HK-2 (cell line): ENCODE measurements at regions not wholly inside any gene's neighbourhood (a gene's known extent, or its start where the extent isn't known, plus 50 kb on each side); places are given as distances from the start of the nearest gene placed in this dataset.

Experiments used
- DNase-seq: peaks from one replicate; pipeline ENCODE4 v3.0.0-alpha.2; 2018; ENCODE audit not compliant: unreplicated experiment

DNA sequence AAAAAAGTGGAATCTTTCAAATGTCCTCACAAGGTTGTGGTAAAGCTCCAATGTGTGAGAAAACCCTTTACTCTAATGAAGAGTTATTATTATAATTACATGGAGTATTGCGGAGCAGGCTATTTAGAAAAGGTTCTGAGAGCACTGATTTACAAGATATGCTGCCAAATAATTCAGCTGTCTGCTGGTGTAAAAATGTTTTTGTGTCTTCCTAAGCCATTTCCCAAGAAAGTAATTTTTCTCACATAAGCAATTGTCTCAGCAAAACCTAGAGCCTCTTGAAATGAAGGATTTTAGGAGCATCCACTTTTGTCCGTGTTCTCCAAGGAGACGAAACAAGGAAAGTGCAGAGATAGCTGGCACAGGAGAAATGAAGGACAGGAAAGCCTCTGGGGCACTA is 229.6 kb upstream of the STARD13 start:
- DNase-seq = no peak

GRCh38 chr13:33518452-33518851 is 232.9 kb upstream of the STARD13 start:
- DNase-seq = no peak

GRCh38 chr13:33519561-33520467 is 234.3 kb upstream of the STARD13 start:
- no peak for DNase-seq

DNA sequence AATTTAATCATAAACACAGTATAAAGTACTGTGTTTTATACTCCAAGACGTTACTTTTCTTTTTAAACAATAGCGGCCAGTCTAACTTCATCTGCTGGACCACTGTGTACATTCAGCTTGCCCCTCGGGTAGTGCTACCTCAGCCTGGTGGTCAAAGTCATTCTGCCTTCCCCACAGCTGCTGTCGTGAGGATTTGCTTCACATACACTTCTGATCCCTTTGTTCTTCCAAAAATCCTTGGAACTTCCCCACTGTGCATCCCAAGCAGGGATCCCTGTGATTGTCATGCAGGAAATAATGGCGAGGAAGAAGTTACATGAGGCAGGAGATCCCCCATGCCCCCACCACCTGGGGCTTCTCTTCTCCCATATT is 234.9 kb upstream of the STARD13 start:
- no peak for DNase-seq

DNA sequence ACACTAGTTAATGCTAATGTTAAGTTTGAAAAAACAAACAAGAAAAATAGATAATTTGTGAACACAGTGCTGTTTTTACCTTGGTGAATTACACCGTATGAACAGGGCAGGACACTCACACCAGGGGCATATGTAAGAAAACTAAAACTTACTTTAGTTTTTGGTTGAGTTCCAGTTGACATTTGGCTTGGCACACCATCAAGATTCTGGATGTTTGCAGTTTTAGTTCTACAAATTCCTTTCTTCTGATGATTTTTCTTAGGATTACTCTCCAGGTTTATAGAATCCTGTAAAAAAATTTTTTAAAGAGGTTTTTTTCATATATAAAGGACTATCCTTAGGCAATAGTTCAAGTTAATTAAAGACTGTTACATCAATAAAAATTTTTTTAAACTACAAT is 238.5 kb upstream of the STARD13 start:
- no peak for DNase-seq

GRCh38 chr13:33525763-33526162 is 240.2 kb upstream of the STARD13 start:
- no peak for DNase-seq

DNA sequence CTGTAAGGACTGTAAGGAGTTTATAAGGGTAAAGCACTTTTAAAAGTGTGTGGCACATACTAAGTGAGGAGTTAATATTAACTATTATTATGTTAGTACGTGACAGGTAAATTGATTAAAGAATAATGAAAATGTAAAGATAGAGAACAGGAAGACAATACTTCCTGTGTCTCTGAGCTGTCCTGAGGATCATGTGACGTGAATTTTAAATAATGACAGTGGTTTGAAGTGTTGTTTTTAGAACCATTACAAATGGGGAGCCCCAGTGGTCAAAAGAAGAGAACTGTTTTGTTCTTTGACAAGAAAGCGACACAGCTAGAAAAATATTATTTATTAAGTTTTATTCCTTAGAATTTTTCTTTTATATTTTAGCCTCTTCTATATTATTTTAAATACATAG is 241.2 kb upstream of the STARD13 start:
- no peak for DNase-seq

- no peak for DNase-seq
These were observed 243.3 kb upstream of the STARD13 start for GRCh38 chr13:33528896-33529295.

- no peak for DNase-seq
These were observed 245.9 kb upstream of the STARD13 start for GRCh38 chr13:33531484-33531883.

GRCh38 chr13:33535061-33535460 is 249.5 kb upstream of the STARD13 start:
- no peak for DNase-seq

DNA sequence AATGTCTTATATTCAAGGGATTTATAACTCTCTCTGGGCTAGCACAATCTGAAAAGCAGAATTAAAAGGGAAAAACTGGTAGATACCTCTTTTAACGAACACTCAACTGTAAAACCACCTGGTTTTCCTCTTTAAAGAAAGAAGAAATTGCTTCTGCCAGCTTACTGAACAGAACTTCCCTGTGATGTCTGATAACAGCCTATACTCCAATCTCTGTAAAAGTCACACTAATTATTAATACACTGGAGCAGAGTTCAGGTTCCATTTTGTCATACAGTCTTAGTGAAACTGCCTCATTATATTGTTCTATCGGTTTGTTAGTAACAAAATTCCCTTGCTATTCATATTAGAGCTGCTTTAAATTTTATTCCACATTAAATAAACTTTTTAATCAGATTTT is 251.0 kb upstream of the STARD13 start:
- no peak for DNase-seq

- DNase-seq = no peak
These were observed 251.5 kb upstream of the STARD13 start for GRCh38 chr13:33537026-33537425.

DNA sequence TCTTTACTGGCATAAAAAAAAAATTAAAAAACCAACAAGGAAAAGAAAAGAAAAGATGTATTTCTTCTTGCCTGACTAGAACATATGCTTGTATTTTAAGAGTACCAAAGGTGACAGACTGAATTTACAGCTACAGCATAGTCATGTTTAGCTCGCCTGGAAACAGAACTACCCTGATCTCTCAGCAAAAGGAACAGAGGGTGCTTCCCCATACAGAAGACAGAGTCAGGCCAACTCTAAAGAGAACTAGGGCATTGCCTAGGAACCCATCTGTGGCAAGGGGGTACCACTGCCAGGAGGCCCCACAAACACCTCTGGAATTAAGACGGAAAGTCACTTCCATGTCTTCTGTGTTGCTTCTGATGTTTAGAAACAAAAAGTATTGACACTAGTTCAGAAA is 252.1 kb upstream of the STARD13 start:
- no peak for DNase-seq

GRCh38 chr13:33541456-33541855 is 255.9 kb upstream of the STARD13 start:
- DNase-seq = no peak

DNA sequence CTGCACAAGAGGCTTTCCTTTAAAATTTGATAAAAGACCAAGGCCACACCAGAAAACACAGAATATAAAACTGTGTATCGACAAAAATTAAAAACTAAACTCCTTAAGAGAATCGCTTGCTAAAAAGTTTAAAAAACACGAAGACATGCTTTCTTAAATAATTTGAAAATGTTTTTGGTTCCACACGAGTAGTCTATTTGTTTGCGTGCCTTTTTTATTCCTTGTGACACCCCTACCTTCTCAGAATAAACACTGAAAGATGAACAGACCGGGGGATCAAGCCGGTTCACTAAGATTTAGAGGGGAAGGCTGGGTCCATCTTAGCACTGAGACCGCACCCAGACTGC is 256.4 kb upstream of the STARD13 start:
- no peak for DNase-seq

GRCh38 chr13:33542309-33543088 is 256.9 kb upstream of the STARD13 start:
- DNase-seq = peak; percentile 94

GRCh38 chr13:33543089-33543459 is 257.5 kb upstream of the STARD13 start:
- DNase-seq = no peak

GRCh38 chr13:33543631-33544265 is 258.2 kb upstream of the STARD13 start:
- DNase-seq = no peak

DNA sequence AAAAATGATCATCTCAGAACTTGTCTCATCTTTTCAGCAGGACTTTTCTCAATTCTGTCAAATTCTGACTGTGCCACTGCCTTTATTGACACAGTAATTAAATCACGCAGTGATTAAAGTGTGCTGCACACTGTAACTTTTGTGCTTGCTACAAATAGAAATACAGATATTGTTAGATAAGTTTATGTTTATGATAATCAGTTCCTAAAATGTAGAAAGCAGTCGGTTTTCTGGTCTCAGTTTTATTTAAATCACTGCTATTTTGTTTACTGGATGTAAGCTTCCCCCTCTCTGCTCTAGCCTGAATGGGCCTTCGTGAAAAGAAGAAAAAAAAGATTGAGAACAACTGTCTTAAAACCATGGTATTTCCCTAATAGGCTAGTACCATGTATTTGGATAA is 258.8 kb upstream of the STARD13 start:
- DNase-seq = no peak

DNA sequence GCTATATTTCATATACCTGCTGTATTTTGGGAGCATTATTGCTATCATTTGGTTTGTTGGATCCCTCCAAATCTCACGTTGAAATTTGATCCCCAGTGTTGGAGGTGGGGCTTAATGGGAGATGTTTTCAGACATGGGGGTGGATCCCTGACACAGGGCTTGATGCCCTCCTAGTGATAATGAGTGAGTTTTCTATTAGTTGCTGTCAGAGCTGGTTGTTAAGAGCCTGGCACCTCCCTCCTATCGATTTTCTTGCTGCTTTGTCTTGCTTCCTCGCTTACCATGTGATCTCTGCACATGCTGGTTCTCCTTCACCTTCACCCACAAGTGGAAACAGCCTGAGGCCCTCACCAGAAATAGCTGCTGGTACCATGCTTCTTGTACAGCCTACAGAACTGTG is 259.9 kb upstream of the STARD13 start:
- no peak for DNase-seq

DNA sequence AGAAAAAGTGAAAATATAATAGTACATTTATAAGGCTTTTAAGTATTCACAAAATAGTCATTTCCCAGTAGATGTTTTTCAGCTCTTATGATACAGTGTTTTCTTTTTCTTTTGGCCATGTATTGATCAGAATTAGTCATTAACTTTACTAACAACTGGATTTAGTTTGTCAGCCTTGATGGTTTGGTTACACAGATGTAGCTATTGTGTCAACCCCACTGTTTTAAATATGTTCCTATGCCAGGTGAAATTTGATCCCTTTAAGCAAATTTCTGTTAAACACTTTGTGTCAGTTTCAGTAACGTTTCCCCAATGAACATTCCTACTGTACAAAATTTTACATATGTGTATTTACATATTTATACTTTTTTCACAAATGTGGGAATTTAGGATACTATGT is 261.5 kb upstream of the STARD13 start:
- no peak for DNase-seq

DNA sequence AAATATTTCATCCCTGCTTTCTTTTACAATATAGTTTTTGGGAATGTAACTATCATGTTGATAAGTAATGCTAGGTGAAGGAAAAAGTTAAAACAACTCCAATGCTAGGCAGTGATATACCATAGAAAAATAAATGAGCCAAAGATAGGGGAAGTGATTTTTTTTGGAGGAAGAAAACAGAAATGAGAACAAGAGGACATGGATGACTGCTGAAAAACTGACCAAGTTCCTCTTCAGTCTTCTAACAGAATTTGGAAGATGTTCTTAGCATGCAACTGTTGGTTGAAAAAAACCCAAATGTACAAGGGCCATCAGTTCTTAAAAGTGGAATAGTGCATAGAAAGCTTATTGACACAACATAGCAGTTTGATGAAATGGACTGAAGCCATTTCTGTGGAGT is 262.5 kb upstream of the STARD13 start:
- DNase-seq = no peak

DNA sequence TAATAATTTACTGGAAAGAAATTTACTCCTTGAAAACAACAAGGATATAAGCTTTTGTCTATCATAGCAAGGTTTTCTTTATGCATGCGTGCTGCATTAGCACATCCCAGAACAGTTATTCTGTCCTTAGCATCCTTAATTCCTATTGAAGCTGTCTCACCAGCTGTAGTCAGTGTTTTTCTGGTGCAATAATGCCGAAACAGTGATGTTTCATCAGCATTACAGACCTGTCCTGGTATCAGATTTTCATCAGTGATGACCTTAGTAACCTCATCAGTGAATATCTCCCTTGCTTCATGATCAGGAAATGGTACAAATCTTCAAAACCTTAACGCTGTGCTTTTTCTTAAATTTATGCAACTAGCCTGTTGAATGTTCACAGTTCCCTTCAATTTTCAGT is 264.7 kb upstream of the STARD13 start:
- no peak for DNase-seq
